K562 (cell line): ENCODE measurements at regions not wholly inside any gene's neighbourhood (a gene's known extent, or its start where the extent isn't known, plus 50 kb on each side); places are given as distances from the start of the nearest gene placed in this dataset.

ENCODE experiments used
- ATAC-seq: fragments of 200-7000 bp; cut with Tn5 transposase; 3 replicates; pipeline ENCODE4 v1.9.1; 2020; ENCODE audit warnings: moderate library complexity
- BruUV-seq: library from RNA; stranded (reverse); fragments of 400-500 nt; replicated peaks from 2 replicates; lab custom pipeline; 2021; lab: Mats Ljungman, UMichigan
- CTCF ChIA-PET: fragments of 300-600 bp; formaldehyde crosslinking; extraction: SDS; loops from one replicate; lab custom pipeline; 2021; ENCODE audit warnings: low intra/inter-chr PET ratio; lab: Yijun Ruan, JAX
- POLR2A ChIA-PET: fragments of 300-600, 350-650 bp; sonication (Branson Sonifier 250); formaldehyde crosslinking; extraction: SDS; loops from one replicate; lab custom pipeline; 2021; ENCODE audit warnings: antibody characterized with exemption, inconsistent platforms; lab: Yijun Ruan, JAX
- DNase-seq, 4 experiments: peaks; one replicate each; pipeline versions ENCODE4 v3.0.0 to v3.0.0-alpha.2; 2011 to 2018; ENCODE audit warnings: low spot score in 3 of 4, mixed read lengths in 3 of 4; ENCODE audit errors: extremely low read depth in 1 of 4
- FAIRE-seq: peaks from 2 replicates; lab custom pipeline; 2011; peaks lifted over from hg19 to GRCh38; lab: Jason Lieb, UNC
- H2AFZ ChIP-seq: 2 replicates; pipeline ENCODE4 v1.6.0; 2011; ENCODE audit warnings: low read depth, low read length, control low read depth, inconsistent platforms
- H3K27ac ChIP-seq: fragments of 200-600 bp; 3 replicates; pipeline ENCODE4 v1.8.0; 2011; ENCODE audit warnings: low read depth, mild to moderate bottlenecking, control low read depth, inconsistent platforms, low read length, moderate library complexity, mixed read lengths; ENCODE audit errors: extremely low read depth
- H3K27me3 ChIP-seq, 2 experiments: fragments of 300-600 bp in 1 of 2; 2 replicates in 1 of 2; 3 replicates in 1 of 2; pipeline versions ENCODE4 v1.6.0 to v1.8.0; 2011; ENCODE audit warnings: inconsistent platforms in 2 of 2, low read length in 2 of 2, mild to moderate bottlenecking in 1 of 2, mixed read lengths in 1 of 2, moderate library complexity in 1 of 2; ENCODE audit not compliant: control insufficient read depth in 2 of 2, insufficient read depth in 2 of 2
- H3K36me3 ChIP-seq: fragments of 300-600 bp; 3 replicates; pipeline ENCODE4 v1.8.0; 2011; ENCODE audit warnings: mild to moderate bottlenecking, low read length, inconsistent platforms; ENCODE audit not compliant: control insufficient read depth, insufficient read depth
- H3K4me1 ChIP-seq, 2 experiments: fragments of 200-600 bp in 1 of 2; replicated peaks in 1 of 2; 2 replicates in 1 of 2; 3 replicates in 1 of 2; pipeline versions ENCODE4 v1.5.1 to v1.8.0; 2011; ENCODE audit warnings: inconsistent platforms in 2 of 2, low read length in 2 of 2, mild to moderate bottlenecking in 1 of 2, mixed read lengths in 1 of 2, moderate library complexity in 1 of 2; ENCODE audit not compliant: control insufficient read depth in 2 of 2, insufficient read depth in 2 of 2
- H3K4me2 ChIP-seq: 2 replicates; pipeline ENCODE4 v1.6.1; 2011; ENCODE audit warnings: low read length, control low read depth, inconsistent platforms, mixed read lengths; ENCODE audit not compliant: insufficient read depth
- H3K4me3 ChIP-seq: fragments of 200-600 bp; sonication (generic), shearing (Covaris generic); 2 replicates; pipeline ENCODE4 v1.5.1; 2016; ENCODE audit warnings: control low read depth, inconsistent platforms
- H3K79me2 ChIP-seq: fragments of 200-600 bp; 3 replicates; pipeline ENCODE4 v1.8.0; 2011; ENCODE audit warnings: low read length, inconsistent platforms; ENCODE audit not compliant: control insufficient read depth, insufficient read depth
- H3K9ac ChIP-seq, 2 experiments: 2 replicates each; pipeline versions ENCODE4 v1.6.0 to v1.6.1; 2011; ENCODE audit warnings: low read depth in 2 of 2, low read length in 2 of 2, control low read depth in 1 of 2, inconsistent platforms in 1 of 2, mild to moderate bottlenecking in 1 of 2, mixed read lengths in 1 of 2; ENCODE audit not compliant: insufficient read depth in 1 of 2
- H3K9me1 ChIP-seq: one replicate; pipeline ENCODE4 v1.6.0; 2011; ENCODE audit warnings: inconsistent platforms, mild to moderate bottlenecking, low read length, moderate library complexity; ENCODE audit not compliant: control insufficient read depth, insufficient read depth
- H3K9me3 ChIP-seq: replicated peaks from 2 replicates; pipeline ENCODE4 v1.5.1; 2011; ENCODE audit warnings: low read depth, low read length, inconsistent platforms; ENCODE audit not compliant: control insufficient read depth, insufficient read depth
- H4K20me1 ChIP-seq: replicated peaks from 2 replicates; pipeline ENCODE4 v1.6.1; 2011; ENCODE audit warnings: low read length, inconsistent platforms, mixed read lengths; ENCODE audit not compliant: control insufficient read depth, insufficient read depth
- CREB3L1 ChIP-seq: fragments of 450-650 bp; IDR thresholded peaks from 2 replicates; pipeline ENCODE4 v1.6.1; 2014; ENCODE audit warnings: low read depth, mild to moderate bottlenecking, moderate library complexity, borderline replicate concordance
- CUX1 ChIP-seq: fragments of 200-800 bp; sonication (Bioruptor generic); IDR thresholded peaks from 2 replicates; pipeline ENCODE4 v1.6.1; 2016; ENCODE audit warnings: missing genetic modification characterization, missing compliant biosample characterization
- DNMT1 ChIP-seq: fragments of 450-650 bp; IDR thresholded peaks from 2 replicates; pipeline ENCODE4 v1.6.1; 2016; ENCODE audit warnings: antibody characterized with exemption, mild to moderate bottlenecking
- HSF4 ChIP-seq: fragments of 250-450 bp; sonication (Bioruptor Pico); IDR thresholded peaks from 2 replicates; pipeline ENCODE4 v2.1.2; 2022; ENCODE audit warnings: mild to moderate bottlenecking, moderate library complexity, borderline replicate concordance
- MYC ChIP-seq, 2 experiments: fragments of 250-450 bp in 1 of 2; sonication (Bioruptor Pico) in 1 of 2; IDR thresholded peaks; 2 replicates each; pipeline versions ENCODE4 v1.5.1 to v1.6.1; 2012 to 2021; ENCODE audit warnings: low read depth in 2 of 2, borderline replicate concordance in 1 of 2, improper control_type of control experiment in 1 of 2, low read length in 1 of 2, mild to moderate bottlenecking in 1 of 2, moderate library complexity in 1 of 2
- RAD21 ChIP-seq, 2 experiments: fragments of 250-450 bp in 1 of 2; fragments of 450-650 bp in 1 of 2; sonication (Bioruptor Pico) in 1 of 2; formaldehyde crosslinking in 1 of 2; IDR thresholded peaks in 1 of 2; conservative IDR thresholded peaks in 1 of 2; 2 replicates each; pipeline versions ENCODE4 v1.4.0 to v1.8.0; 2020 to 2022; ENCODE audit warnings: mild to moderate bottlenecking in 2 of 2, moderate library complexity in 1 of 2
- ZFP30 ChIP-seq: fragments of 250-450 bp; sonication (Bioruptor Pico); IDR thresholded peaks from 2 replicates; pipeline ENCODE4 v1.8.0; 2022; ENCODE audit warnings: moderate library complexity, mild to moderate bottlenecking, inconsistent platforms, borderline replicate concordance
- ZNF77 ChIP-seq: fragments of 250-450 bp; sonication (Bioruptor Pico); IDR thresholded peaks from 2 replicates; pipeline ENCODE4 v1.5.0; 2020
- whole genome bisulfite sequencing: fragments of 100-300 bp; shearing (Covaris generic); methylation state at CpG from one replicate; pipeline ENCODE4 v1.1.6; 2016; ENCODE audit warnings: low coverage, mixed read lengths; ENCODE audit not compliant: insufficient coverage; ENCODE audit errors: missing lambda C conversion rate; 5-methylcytosine and 5-hydroxymethylcytosine counted together
- in situ Hi-C: fragments of 300-500 bp; cut with MboI; formaldehyde crosslinking; loops from 4 replicates; pipeline ENCODE4 v1.15.0; 2018; ENCODE audit warnings: inconsistent platforms, mixed read lengths
- intact Hi-C: fragments of 100-400 bp; cut with micrococcal nuclease; formaldehyde crosslinking; loops from 2 replicates; pipeline ENCODE4 v1.14.2; 2022
- TF ChIP-seq, protein P1 (sequence below): fragments of 250-450 bp; sonication (Bioruptor Pico); IDR thresholded peaks from 2 replicates; pipeline ENCODE4 v1.8.0; 2022; ENCODE audit warnings: moderate library complexity, mild to moderate bottlenecking, inconsistent platforms
- TF ChIP-seq, protein P2 (sequence below), 2 experiments: fragments of 450-650 bp; conservative IDR thresholded peaks; 2 replicates each; pipeline ENCODE4 v1.6.1; 2017; ENCODE audit warnings: mild to moderate bottlenecking in 2 of 2, moderate library complexity in 2 of 2

DNA sequence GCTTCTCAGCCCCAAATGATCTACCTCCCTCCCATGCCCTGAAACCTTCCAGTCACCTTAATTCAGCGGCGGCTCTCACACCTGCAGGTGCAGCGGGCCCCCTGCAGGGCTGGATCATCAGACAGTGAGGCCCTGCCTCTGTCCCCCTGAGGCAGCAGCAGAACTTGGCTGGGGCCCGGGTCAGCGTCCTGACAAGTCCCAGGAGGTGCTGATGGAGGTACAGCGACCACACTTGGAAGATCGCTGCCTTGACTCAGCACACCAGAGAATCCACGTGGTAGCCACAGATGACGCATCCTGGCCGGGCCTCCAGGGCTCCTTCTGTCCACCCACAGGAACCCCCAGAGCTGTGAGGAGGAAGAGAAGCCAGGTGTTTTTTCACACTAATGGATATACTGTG lies 116.4 kb upstream of the THBS2 start:
- Histone ChIP-seq H3K27me3 (peaks cover under 1 to 36% of the 10 kb centered on the region in 2 experiments; a peak in 3 of 5 replicates), H3K79me2 (no peaks in the 10 kb centered on the region), H3K9ac (peak overlapping the region in 1 of 2 experiments; percentile 52; a peak in 2 of 4 replicates), H3K9me3 (no peaks in the 10 kb centered on the region), H2AFZ (no peak overlapping the region), H3K9me1 (no peaks in the 10 kb centered on the region), H3K4me1 (peaks cover 0 to 4% of the 10 kb centered on the region in 2 experiments; a peak in 2 of 5 replicates), H3K4me2 (no peak overlapping the region), H3K36me3 (no peaks in the 10 kb centered on the region), H3K4me3 (no peak overlapping the region), H4K20me1 (no peaks in the 10 kb centered on the region), H3K27ac (no peak overlapping the region)
- BruUV-seq: no TSS peak
- DNase-seq (peak in 2 of 4 experiments; percentile 18 to 31), ATAC-seq (peak; percentile 69), FAIRE-seq (no peak)
- in situ Hi-C loops (no loop called here), intact Hi-C loops (no loop called here)
- ChIA-PET POLR2A (no interaction called here), CTCF (no interaction called here)
- 2% methylated on average over 10 of the region's 10 CpGs for WGBS
- TF ChIP-seq DNMT1 (no peak), CUX1 (CRISPR knock-in tag) (no peak), ZNF77 (no peak), ZFP30 (CRISPR knock-in tag) (no peak), HSF4 (CRISPR knock-in tag) (no peak), MYC (IDR thresholded peaks at IDR 0.05; ENCODE audit: low read depth, low read length) (0 out of 2 replicates have a peak, but pooled peaks have one; percentile 18), MYC (CRISPR knock-in tag; IDR thresholded peaks at IDR 0.05; ENCODE audit: borderline replicate concordance, low read depth) (no peak), RAD21 (CRISPR knock-in tag; conservative IDR thresholded peaks at IDR 0.05 in 1 of 2, IDR thresholded peaks at IDR 0.05 in 1 of 2) (peak in 1 of 2 experiments; percentile 5; a peak in 1 of 4 replicates), CREB3L1 (no peak)
- TF ChIP-seq, protein P1, sequence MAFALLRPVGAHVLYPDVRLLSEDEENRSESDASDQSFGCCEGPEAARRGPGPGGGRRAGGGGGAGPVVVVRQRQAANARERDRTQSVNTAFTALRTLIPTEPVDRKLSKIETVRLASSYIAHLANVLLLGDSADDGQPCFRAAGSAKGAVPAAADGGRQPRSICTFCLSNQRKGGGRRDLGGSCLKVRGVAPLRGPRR: no peak
- TF ChIP-seq, protein P2, sequence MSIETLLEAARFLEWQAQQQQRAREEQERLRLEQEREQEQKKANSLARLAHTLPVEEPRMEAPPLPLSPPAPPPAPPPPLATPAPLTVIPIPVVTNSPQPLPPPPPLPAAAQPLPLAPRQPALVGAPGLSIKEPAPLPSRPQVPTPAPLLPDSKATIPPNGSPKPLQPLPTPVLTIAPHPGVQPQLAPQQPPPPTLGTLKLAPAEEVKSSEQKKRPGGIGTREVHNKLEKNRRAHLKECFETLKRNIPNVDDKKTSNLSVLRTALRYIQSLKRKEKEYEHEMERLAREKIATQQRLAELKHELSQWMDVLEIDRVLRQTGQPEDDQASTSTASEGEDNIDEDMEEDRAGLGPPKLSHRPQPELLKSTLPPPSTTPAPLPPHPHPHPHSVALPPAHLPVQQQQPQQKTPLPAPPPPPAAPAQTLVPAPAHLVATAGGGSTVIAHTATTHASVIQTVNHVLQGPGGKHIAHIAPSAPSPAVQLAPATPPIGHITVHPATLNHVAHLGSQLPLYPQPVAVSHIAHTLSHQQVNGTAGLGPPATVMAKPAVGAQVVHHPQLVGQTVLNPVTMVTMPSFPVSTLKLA (conservative IDR thresholded peaks at IDR 0.05): peak in 1 of 2 experiments; percentile 37; a peak in 1 of 4 replicates
